Adipocyte (in vitro differentiated cells): ENCODE measurements at regions not wholly inside any gene's neighbourhood (a gene's known extent, or its start where the extent isn't known, plus 50 kb on each side); places are given as distances from the start of the nearest gene placed in this dataset.

ENCODE experiments used
- DNase-seq: peaks from one replicate; pipeline ENCODE4 v3.0.0-alpha.2; 2015; ENCODE audit warnings: low read depth
- H3K27me3 ChIP-seq: replicated peaks from 2 replicates; pipeline ENCODE4 v1.7.0; 2013; ENCODE audit warnings: mild to moderate bottlenecking, low read length, moderate library complexity; ENCODE audit not compliant: control insufficient read depth, insufficient read depth
- H3K36me3 ChIP-seq: 2 replicates; pipeline ENCODE4 v1.7.0; 2013; ENCODE audit warnings: low read length, mild to moderate bottlenecking, moderate library complexity; ENCODE audit not compliant: control insufficient read depth, insufficient read depth, severe bottlenecking
- H3K4me1 ChIP-seq: 2 replicates; pipeline ENCODE4 v1.7.0; 2013; ENCODE audit warnings: mild to moderate bottlenecking, low read length, moderate library complexity; ENCODE audit not compliant: control insufficient read depth, insufficient read depth
- H3K4me3 ChIP-seq: 2 replicates; pipeline ENCODE4 v1.7.0; 2013; ENCODE audit warnings: mild to moderate bottlenecking, low read length, moderate library complexity
- H3K9ac ChIP-seq: 2 replicates; pipeline ENCODE4 v1.7.0; 2013; ENCODE audit warnings: mild to moderate bottlenecking, low read length, moderate library complexity
- H3K9me3 ChIP-seq: 2 replicates; pipeline ENCODE4 v1.7.0; 2013; ENCODE audit warnings: mild to moderate bottlenecking, low read length, moderate library complexity; ENCODE audit not compliant: control insufficient read depth

GRCh38 chr16:5790512-5790911, 692.9 kb upstream of the EEF2KMT start:
- no peak for DNase-seq
- no peaks in the 10 kb centered on the region for H3K9me3 ChIP-seq
- no peaks in the 10 kb centered on the region for H3K4me1 ChIP-seq
- no peak overlapping the region for H3K4me3 ChIP-seq
- H3K9ac ChIP-seq, result no peak overlapping the region
- no peaks in the 10 kb centered on the region for H3K36me3 ChIP-seq
- no peaks in the 10 kb centered on the region for H3K27me3 ChIP-seq

- DNase-seq, result no peak
- H3K4me1 ChIP-seq, result no peaks in the 10 kb centered on the region
- no peaks in the 10 kb centered on the region for H3K27me3 ChIP-seq
- H3K36me3 ChIP-seq, result no peaks in the 10 kb centered on the region
- H3K9me3 ChIP-seq, result no peaks in the 10 kb centered on the region
- H3K4me3 ChIP-seq, result no peak overlapping the region
- no peak overlapping the region for H3K9ac ChIP-seq
Measured at GRCh38 chr16:5789033-5789432, 691.4 kb upstream of the EEF2KMT start.

- H3K27me3 ChIP-seq, result no peaks in the 10 kb centered on the region
- DNase-seq, result no peak
- no peak overlapping the region for H3K4me3 ChIP-seq
- H3K36me3 ChIP-seq, result no peaks in the 10 kb centered on the region
- no peaks in the 10 kb centered on the region for H3K4me1 ChIP-seq
- H3K9ac ChIP-seq, result no peak overlapping the region
- H3K9me3 ChIP-seq, result no peaks in the 10 kb centered on the region
Measured at GRCh38 chr16:5781436-5781835, 683.8 kb upstream of the EEF2KMT start.

- no peaks in the 10 kb centered on the region for H3K9me3 ChIP-seq
- DNase-seq, result no peak
Measured at GRCh38 chr16:5776876-5777275, 679.3 kb upstream of the EEF2KMT start.

GRCh38 chr16:5775916-5776315, 678.3 kb upstream of the EEF2KMT start:
- Histone ChIP-seq H3K4me3 (no peak overlapping the region), H3K36me3 (no peaks in the 10 kb centered on the region), H3K27me3 (no peaks in the 10 kb centered on the region), H3K4me1 (no peaks in the 10 kb centered on the region), H3K9ac (no peak overlapping the region), H3K9me3 (no peaks in the 10 kb centered on the region)
- no peak for DNase-seq

More at GRCh38 chr16:5776876-5777275, 679.3 kb upstream of the EEF2KMT start:
- Histone ChIP-seq H3K36me3 (no peaks in the 10 kb centered on the region), H3K4me3 (no peak overlapping the region), H3K9ac (no peak overlapping the region), H3K27me3 (no peaks in the 10 kb centered on the region), H3K4me1 (no peaks in the 10 kb centered on the region)

GRCh38 chr16:5770118-5770517, 672.5 kb upstream of the EEF2KMT start:
- Histone ChIP-seq H3K4me1 (no peaks in the 10 kb centered on the region), H3K4me3 (no peak overlapping the region), H3K27me3 (no peaks in the 10 kb centered on the region), H3K9ac (no peak overlapping the region), H3K36me3 (no peaks in the 10 kb centered on the region), H3K9me3 (no peaks in the 10 kb centered on the region)
- no peak for DNase-seq

GRCh38 chr16:5769513-5769912, 671.9 kb upstream of the EEF2KMT start:
- no peak for DNase-seq
- H3K4me3 ChIP-seq, result no peak overlapping the region
- no peak overlapping the region for H3K9ac ChIP-seq
- H3K27me3 ChIP-seq, result no peaks in the 10 kb centered on the region
- no peaks in the 10 kb centered on the region for H3K36me3 ChIP-seq
- H3K4me1 ChIP-seq, result no peaks in the 10 kb centered on the region
- no peaks in the 10 kb centered on the region for H3K9me3 ChIP-seq

GRCh38 chr16:5768445-5768844, 670.9 kb upstream of the EEF2KMT start:
- no peaks in the 10 kb centered on the region for H3K27me3 ChIP-seq
- no peaks in the 10 kb centered on the region for H3K9me3 ChIP-seq
- no peak overlapping the region for H3K4me3 ChIP-seq
- H3K4me1 ChIP-seq, result no peaks in the 10 kb centered on the region
- no peaks in the 10 kb centered on the region for H3K36me3 ChIP-seq
- no peak overlapping the region for H3K9ac ChIP-seq
- DNase-seq, result no peak

- Histone ChIP-seq H3K9ac (no peak overlapping the region), H3K27me3 (no peaks in the 10 kb centered on the region), H3K4me1 (no peaks in the 10 kb centered on the region), H3K9me3 (no peaks in the 10 kb centered on the region), H3K4me3 (no peak overlapping the region), H3K36me3 (no peaks in the 10 kb centered on the region)
- no peak for DNase-seq
Measured at GRCh38 chr16:5763176-5763575, 665.6 kb upstream of the EEF2KMT start.

- no peaks in the 10 kb centered on the region for H3K9me3 ChIP-seq
- no peak for DNase-seq
- no peaks in the 10 kb centered on the region for H3K36me3 ChIP-seq
- H3K4me3 ChIP-seq, result no peak overlapping the region
- H3K27me3 ChIP-seq, result no peaks in the 10 kb centered on the region
- H3K9ac ChIP-seq, result no peak overlapping the region
- no peaks in the 10 kb centered on the region for H3K4me1 ChIP-seq
Measured at GRCh38 chr16:5762362-5762761, 664.8 kb upstream of the EEF2KMT start.

- Histone ChIP-seq H3K4me1 (no peaks in the 10 kb centered on the region), H3K9ac (no peak overlapping the region), H3K36me3 (no peaks in the 10 kb centered on the region), H3K27me3 (no peaks in the 10 kb centered on the region), H3K9me3 (no peaks in the 10 kb centered on the region), H3K4me3 (no peak overlapping the region)
- no peak for DNase-seq
Measured at GRCh38 chr16:5761592-5761991, 664.0 kb upstream of the EEF2KMT start.

GRCh38 chr16:5758281-5758680, 660.7 kb upstream of the EEF2KMT start:
- Histone ChIP-seq H3K4me3 (no peak overlapping the region), H3K9ac (no peak overlapping the region)

More at GRCh38 chr16:5758281-5758680, 660.7 kb upstream of the EEF2KMT start:
- Histone ChIP-seq H3K4me1 (no peaks in the 10 kb centered on the region), H3K9me3 (no peaks in the 10 kb centered on the region), H3K27me3 (no peaks in the 10 kb centered on the region), H3K36me3 (no peaks in the 10 kb centered on the region)
- DNase-seq, result no peak
